Fibroblast of peridontal ligament (primary cell): ENCODE measurements at regions not wholly inside any gene's neighbourhood (a gene's known extent, or its start where the extent isn't known, plus 50 kb on each side); places are given as distances from the start of the nearest gene placed in this dataset.

ENCODE experiments used
- DNase-seq: peaks from one replicate; pipeline ENCODE4 v3.0.0-alpha.2; 2010; ENCODE audit errors: extremely low read depth

- DNase-seq = peak; percentile 49
These were observed 88.1 kb upstream of the ADAMTSL1 start for GRCh38 chr9:18385696-18386490.

GRCh38 chr9:18390393-18390792 is 83.6 kb upstream of the ADAMTSL1 start:
- DNase-seq = peak; percentile 84

GRCh38 chr9:18393340-18394130 is 80.4 kb upstream of the ADAMTSL1 start:
- DNase-seq = peak; percentile 95

- DNase-seq = no peak
These were observed 79.1 kb upstream of the ADAMTSL1 start for GRCh38 chr9:18394847-18395351.

- DNase-seq = peak; percentile 48
These were observed 77.7 kb upstream of the ADAMTSL1 start for GRCh38 chr9:18396102-18396728.

GRCh38 chr9:18397076-18397475 is 76.9 kb upstream of the ADAMTSL1 start:
- no peak for DNase-seq

GRCh38 chr9:18398038-18398437 is 75.9 kb upstream of the ADAMTSL1 start:
- DNase-seq = no peak

GRCh38 chr9:18404434-18405029 is 69.4 kb upstream of the ADAMTSL1 start:
- no peak for DNase-seq

GRCh38 chr9:18405240-18405639 is 68.7 kb upstream of the ADAMTSL1 start:
- peak; percentile 73 for DNase-seq

GRCh38 chr9:18410983-18411382 is 63.0 kb upstream of the ADAMTSL1 start:
- no peak for DNase-seq

GRCh38 chr9:18421391-18421790 is 52.6 kb upstream of the ADAMTSL1 start:
- no peak for DNase-seq

GRCh38 chr9:18422296-18423036 is 51.5 kb upstream of the ADAMTSL1 start:
- DNase-seq = no peak

- no peak for DNase-seq
These were observed 50.0 kb upstream of the ADAMTSL1 start for GRCh38 chr9:18423791-18424531.
